Stimulated activated CD4-positive, alpha-beta T cell treated with anti-CD3 and anti-CD28 coated beads, Interleukin-4, amount 100 ng/mL, for 48 hours (primary cell): ENCODE measurements at regions not wholly inside any gene's neighbourhood (a gene's known extent, or its start where the extent isn't known, plus 50 kb on each side); places are given as distances from the start of the nearest gene placed in this dataset.

ENCODE experiments used
- DNase-seq, 2 donors: peaks; one replicate each; pipeline ENCODE4 v3.0.0-alpha.2; 2020; ENCODE audit warnings: low read depth in 2 of 2

DNA sequence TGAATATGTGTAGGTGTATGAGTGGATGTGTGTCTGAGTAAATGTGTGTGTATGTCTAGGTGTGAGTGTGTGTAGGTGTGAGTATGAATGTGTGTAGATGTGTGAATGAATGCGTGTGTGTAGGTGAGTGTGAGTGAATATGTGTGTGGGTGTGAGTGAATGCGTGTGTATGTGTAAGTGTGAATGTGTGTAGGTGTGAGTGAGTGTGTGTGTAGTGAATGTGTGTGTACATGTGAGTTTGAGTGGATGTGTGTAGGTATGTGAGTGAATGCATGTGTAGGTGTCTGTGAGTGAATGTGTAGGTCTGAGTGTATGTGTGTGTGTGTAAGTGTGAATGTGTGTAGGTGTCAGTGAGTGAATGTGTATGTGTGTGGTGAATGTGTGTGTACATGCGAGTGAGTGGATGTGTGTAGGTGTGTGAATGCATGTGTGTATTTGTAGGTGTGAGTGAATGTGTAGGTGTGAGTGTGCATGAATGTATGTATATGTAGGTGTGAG, 201.0 kb upstream of the ZNF536 start:
- DNase-seq: no peak

DNA sequence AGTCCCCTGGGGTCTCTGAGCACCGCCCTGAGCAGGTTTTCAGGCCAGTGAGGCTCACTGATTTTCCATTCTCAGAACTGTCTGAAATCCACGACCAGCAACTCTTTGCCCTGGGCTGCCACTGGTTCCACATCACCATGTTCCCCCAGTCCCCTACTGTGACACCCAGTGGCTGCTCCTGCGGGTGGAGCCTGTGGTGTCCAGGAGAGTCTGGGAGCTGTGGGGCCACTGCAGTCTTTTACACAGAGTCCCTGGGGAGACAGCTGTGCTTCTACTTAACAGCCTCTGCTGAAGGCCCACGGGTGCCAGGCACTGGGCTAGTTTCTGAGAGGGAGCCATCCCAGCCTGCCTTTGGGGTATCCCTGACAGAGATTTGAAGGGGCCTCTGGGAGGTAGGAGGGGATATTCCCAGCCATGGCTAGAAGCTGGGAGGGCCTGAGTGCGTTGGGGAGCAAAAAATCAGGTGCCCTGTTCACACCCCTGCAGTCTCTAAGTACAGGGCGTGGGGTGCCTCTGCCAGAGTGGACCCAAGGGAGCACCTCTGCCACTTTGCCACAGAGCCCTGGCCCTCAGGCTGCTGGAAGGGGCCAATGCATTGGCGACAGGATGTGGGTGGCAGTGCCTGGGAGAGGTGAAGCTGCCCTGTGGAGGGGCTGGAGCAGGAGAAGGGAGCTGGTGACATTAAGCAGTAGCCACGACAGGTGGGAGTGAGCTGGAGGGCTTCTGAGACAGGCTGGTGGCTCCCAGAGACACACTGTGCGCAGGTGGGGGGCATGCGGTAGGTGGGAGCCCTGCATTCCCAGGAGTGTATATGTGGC, 200.2 kb upstream of the ZNF536 start:
- no peak for DNase-seq

DNA sequence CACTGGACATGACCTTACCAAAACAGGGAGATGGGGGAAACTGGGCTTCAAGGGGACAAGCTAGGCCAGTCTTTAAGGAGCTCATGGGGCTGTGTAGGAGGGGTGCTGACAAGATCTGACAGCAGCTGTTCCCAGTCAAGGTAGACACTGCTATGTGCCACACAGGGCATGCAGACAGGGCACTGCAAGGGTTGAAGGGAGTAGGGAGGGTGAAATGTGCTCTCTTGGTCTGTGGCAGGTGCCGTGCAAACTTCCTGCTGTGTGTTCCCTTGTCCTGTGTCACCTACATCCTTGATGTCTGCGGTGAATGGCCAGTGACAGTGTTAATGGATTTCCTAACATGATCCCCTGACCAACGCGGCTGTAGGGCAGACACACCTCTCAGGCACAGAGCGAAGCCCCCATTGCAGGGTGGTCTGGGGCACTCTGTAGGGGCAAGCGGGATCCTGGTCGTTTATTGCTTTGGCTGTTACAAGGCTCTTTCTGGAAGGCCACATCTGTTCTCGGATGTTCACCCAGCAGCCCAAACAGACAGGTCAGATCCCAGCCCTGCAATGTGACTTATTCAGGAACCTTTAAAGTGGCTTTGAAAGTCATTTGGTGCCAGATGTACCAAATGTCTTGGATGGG, 199.5 kb upstream of the ZNF536 start:
- no peak for DNase-seq

- no peak for DNase-seq
These were observed 198.4 kb upstream of the ZNF536 start for GRCh38 chr19:30173593-30174356.

- no peak for DNase-seq
These were observed 197.9 kb upstream of the ZNF536 start for GRCh38 chr19:30174357-30174645.

DNA sequence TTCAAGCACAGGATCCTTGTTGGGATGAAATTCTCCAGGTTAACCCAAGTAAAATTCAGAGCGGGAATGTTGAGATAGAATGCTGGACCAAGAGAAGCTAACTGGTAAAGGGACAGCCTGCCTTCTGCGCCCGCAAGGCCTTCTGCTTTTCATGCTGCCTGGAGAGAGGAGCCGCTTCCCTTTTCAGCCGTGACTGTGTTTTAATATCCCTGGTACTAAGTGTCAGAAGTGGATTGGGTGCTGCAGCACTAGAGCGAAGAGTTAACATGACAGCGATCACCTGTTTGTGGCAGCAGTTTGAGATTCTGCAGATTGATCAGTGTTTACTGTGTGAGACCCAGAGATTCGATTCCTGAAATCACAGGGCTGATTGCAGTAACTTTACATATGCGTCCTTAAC, 197.4 kb upstream of the ZNF536 start:
- no peak for DNase-seq

- no peak for DNase-seq
These were observed 196.2 kb upstream of the ZNF536 start for GRCh38 chr19:30175987-30176386.

GRCh38 chr19:30178721-30179402, 193.3 kb upstream of the ZNF536 start:
- no peak for DNase-seq

DNA sequence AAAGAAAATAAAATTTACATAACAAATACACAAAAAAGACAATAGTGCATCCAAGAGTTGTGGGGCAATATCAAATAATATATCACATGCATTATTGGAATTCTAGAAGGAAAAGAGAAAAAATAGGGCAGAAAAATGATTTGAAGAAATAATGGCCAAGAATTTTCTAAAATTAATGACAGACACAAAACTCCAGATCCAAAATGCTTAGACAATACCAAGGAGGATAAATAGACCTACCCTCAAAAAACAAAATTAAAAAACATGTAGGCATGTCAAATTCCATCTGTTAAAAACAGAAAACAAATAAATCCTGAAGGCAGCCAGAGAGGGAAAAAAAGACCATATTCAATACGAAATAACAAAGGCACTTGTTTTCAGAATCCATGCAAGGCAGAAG, 191.5 kb upstream of the ZNF536 start:
- no peak for DNase-seq

DNA sequence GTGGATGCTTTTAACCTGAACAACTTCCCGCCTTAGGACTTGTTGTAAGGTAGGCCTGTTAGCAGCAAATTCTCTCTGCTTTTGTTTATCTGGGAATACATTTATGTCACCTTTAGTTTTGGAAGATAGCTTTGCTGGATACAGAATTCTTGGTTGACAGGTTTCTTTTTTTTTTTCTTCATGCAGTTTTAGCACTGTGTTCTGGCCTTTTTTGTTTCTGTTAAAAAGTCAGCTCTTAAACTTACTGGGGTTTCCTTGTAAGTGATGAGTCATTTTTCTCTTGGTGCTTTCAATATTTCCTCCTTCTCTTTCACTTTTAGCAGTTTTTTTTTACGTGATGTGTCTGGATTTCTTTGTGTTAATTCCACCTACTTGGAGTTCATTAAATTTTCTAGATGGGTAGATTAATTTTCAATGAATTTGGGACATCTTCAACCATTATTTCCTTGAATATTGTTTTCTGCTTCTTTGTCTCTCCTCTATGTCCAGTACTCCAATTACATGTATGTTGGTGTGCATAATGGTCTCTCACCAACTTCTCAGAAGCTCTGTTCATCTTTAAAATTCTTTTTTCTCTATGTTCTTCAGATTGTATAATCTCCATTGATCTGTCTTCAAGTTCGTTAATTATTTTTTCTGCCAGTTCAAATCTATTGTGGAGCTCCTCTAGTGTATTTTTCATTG, 188.2 kb upstream of the ZNF536 start:
- DNase-seq: no peak

- no peak for DNase-seq
These were observed 170.1 kb upstream of the ZNF536 start for GRCh38 chr19:30202060-30202600.

- DNase-seq: no peak
These were observed 167.5 kb upstream of the ZNF536 start for GRCh38 chr19:30204721-30205120.

DNA sequence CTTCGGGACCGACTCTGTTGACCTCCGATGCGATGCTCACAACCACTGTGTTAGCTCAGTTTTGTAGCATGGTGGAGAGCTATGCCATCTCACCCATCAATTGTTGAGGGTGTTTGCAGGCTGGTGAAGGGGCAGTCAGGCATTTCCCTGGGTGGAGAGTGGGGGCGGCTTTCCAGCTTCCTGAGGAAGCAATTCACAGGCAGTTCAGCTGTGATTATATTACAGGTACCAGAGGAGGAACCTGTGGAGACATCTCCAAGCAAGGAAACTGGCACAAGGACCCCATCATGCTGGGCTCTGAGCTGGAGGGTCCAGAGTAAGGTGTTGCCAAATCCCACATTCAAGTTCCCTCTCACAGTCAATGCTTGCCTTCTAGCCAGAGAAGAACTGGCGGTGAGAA, 166.0 kb upstream of the ZNF536 start:
- no peak for DNase-seq

GRCh38 chr19:30207357-30207756, 164.8 kb upstream of the ZNF536 start:
- no peak for DNase-seq

- DNase-seq: no peak
These were observed 163.6 kb upstream of the ZNF536 start for GRCh38 chr19:30208436-30209060.

DNA sequence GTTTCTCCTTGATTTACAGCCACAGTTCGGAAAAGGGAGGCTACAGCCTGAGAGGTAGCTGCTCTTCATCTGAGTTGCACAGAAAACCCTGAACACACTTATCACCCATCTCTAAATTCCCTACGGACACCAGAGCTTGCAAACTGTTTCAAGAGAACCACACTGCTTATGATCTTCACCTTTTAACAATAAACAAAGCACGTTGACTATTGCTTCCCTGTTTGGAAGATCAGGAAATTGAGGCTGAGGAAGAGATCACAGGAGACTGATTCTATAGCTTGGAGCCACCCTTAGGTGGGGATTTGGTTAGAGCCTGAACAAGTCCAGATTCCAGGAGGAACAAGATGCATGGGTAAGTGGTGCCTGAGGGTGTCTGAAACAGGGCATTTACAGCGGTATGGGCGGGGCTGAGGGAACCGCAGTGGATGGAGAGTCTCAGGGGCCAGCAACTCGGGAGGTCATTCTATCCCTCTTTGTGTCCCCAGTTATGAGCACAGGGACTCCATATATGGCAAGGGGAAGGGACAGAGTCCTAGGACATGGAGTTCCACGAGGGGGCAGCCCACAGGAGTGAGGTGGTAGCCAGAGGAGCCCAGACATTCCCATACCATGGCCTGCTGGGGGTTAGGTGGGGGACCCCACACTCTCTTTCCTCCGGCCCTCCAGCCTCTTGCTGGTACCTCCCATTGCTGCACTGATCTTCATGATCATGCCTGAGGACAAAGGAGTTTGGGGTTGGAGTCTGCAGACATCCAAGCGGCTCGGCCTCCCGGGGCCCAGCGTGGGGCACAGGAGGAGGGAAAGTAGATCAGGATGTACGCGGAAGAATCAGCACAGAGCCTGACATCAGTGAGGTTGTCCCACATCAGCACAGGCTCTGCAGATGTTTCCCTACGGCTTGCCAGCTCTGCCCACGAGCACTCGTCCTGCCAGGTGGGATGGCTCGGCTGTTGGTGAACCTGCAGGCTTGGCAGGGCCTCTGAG, 162.3 kb upstream of the ZNF536 start:
- no peak for DNase-seq

GRCh38 chr19:30212574-30212973, 159.6 kb upstream of the ZNF536 start:
- DNase-seq: no peak

DNA sequence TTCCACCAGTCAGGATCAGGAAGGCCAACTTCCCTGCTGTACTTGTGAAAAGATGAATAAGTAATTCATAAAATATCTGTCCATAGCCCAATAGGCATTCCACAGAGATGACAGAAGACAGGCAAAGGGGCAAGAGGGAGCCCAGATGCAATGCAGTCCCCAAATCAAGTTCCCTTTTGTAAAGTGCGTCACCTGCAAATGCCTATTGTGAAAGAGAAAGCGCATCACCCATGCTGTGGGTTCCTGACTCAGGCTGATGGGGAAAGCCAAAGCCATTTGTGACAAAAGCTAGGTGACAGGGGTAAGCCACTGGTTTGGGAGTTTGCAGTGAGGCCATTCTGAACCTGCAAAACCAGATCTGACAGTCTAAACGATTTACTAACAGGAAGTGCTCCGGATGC, 157.5 kb upstream of the ZNF536 start:
- no peak for DNase-seq

GRCh38 chr19:30215248-30215647, 156.9 kb upstream of the ZNF536 start:
- no peak for DNase-seq

DNA sequence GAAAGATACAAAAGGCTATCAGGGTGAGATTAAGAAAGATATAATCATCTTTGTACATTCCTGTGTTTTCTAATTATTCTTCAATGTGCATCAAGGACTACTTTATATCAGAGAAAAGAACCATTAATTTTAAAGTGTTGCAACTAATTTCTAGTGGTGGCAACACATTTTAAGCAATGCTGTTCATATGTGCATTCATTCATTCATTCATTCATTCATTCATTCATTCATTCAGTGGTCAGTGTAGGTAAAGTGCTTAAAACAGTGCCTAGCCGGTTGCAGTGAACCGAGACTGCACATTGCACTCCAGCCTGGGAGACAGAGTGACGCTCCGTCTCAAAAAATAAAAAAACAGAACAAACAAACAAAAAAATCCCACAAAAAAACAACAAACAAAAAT, 155.7 kb upstream of the ZNF536 start:
- no peak for DNase-seq
